ENCODE measurements at regions not wholly inside any gene's neighbourhood (a gene's known extent, or its start where the extent isn't known, plus 50 kb on each side); places are given as distances from the start of the nearest gene placed in this dataset.

GRCh38 chr11:71325418-71326327, 73.3 kb upstream of the SHANK2 start:
- TF ChIP-seq CTCF (IDR thresholded peaks at IDR 0.05; ENCODE audit: low read depth, low read length) (no peak), EZH2phosphoT487 (IDR thresholded peaks at IDR 0.05; ENCODE audit: low read depth) (no peak)

Data from OCI-LY3 (cell line).